OCI-LY3 (cell line): ENCODE measurements at regions not wholly inside any gene's neighbourhood (a gene's known extent, or its start where the extent isn't known, plus 50 kb on each side); places are given as distances from the start of the nearest gene placed in this dataset.

Experiments used
- H2AFZ ChIP-seq: fragments of 200-600, 300-600 bp; shearing (Covaris generic); 2 replicates; pipeline ENCODE4 v1.6.0; 2014; ENCODE audit warnings: antibody characterized with exemption, low read depth, low read length
- H3K27ac ChIP-seq: fragments of 200-600, 300-600 bp; sonication (generic); 2 replicates; pipeline ENCODE4 v1.5.1; 2014; ENCODE audit warnings: mild to moderate bottlenecking, low read length, moderate library complexity, mixed read lengths
- H3K27me3 ChIP-seq: fragments of 200-600, 300-600 bp; sonication (generic); 2 replicates; pipeline ENCODE4 v1.6.1; 2014; ENCODE audit warnings: low read depth, low read length, mixed read lengths
- H3K36me3 ChIP-seq: fragments of 200-600, 300-600 bp; sonication (generic); replicated peaks from 2 replicates; pipeline ENCODE3; 2014; ENCODE audit warnings: low read depth, low read length, mixed read lengths
- H3K4me1 ChIP-seq: fragments of 300-600, 200-600 bp; sonication (generic); 2 replicates; pipeline ENCODE4 v1.6.1; 2014; ENCODE audit warnings: low read length, mixed read lengths
- H3K4me2 ChIP-seq: fragments of 200-600, 300-600 bp; sonication (generic); 2 replicates; pipeline ENCODE4 v1.6.1; 2014; ENCODE audit warnings: low read length, mixed read lengths
- H3K4me3 ChIP-seq: fragments of 300-600, 200-600 bp; sonication (generic); 2 replicates; pipeline ENCODE4 v1.5.1; 2014; ENCODE audit warnings: antibody characterized with exemption, mild to moderate bottlenecking, low read length, moderate library complexity
- H3K79me2 ChIP-seq: fragments of 300-600, 200-600 bp; shearing (Covaris generic); 2 replicates; pipeline ENCODE4 v1.6.1; 2014; ENCODE audit warnings: mild to moderate bottlenecking, low read length, mixed read lengths
- H3K9ac ChIP-seq: fragments of 300-600, 200-600 bp; shearing (Covaris generic); 2 replicates; pipeline ENCODE4 v1.6.0; 2014; ENCODE audit warnings: mild to moderate bottlenecking, low read length, moderate library complexity
- H3K9me3 ChIP-seq: fragments of 200-600, 300-600 bp; shearing (Covaris generic); 2 replicates; pipeline ENCODE4 v1.6.1; 2014; ENCODE audit warnings: low read length, mixed read lengths; ENCODE audit not compliant: insufficient read depth
- H4K20me1 ChIP-seq: fragments of 200-600, 300-600 bp; sonication (generic); 2 replicates; pipeline ENCODE4 v1.6.1; 2016; ENCODE audit warnings: low read length, mixed read lengths; ENCODE audit not compliant: insufficient read depth
- EZH2phosphoT487 ChIP-seq: fragments of 200-600 bp; shearing (Covaris generic); IDR thresholded peaks from 2 replicates; pipeline ENCODE4 v1.6.1; 2018; ENCODE audit warnings: antibody characterized with exemption, mixed run types, low read depth
- TF ChIP-seq, protein P1 (sequence below): fragments of 200-600, 300-600 bp; sonication (generic); IDR thresholded peaks from 2 replicates; pipeline ENCODE4 v1.5.1; 2014; ENCODE audit warnings: antibody characterized with exemption, low read length, low read depth

GRCh38 chr12:107478881-107479280, 206.7 kb upstream of the PWP1 start:
- Histone ChIP-seq H3K27me3 (peaks cover 56% of the 10 kb centered on the region), H3K4me3 (no peak overlapping the region), H3K4me2 (no peak overlapping the region), H3K9me3 (no peaks in the 10 kb centered on the region), H3K9ac (no peak overlapping the region), H3K27ac (no peak overlapping the region), H4K20me1 (no peaks in the 10 kb centered on the region), H3K4me1 (no peaks in the 10 kb centered on the region), H3K79me2 (no peaks in the 10 kb centered on the region), H3K36me3 (no peaks in the 10 kb centered on the region), H2AFZ (no peak overlapping the region)
- TF ChIP-seq, protein P1, sequence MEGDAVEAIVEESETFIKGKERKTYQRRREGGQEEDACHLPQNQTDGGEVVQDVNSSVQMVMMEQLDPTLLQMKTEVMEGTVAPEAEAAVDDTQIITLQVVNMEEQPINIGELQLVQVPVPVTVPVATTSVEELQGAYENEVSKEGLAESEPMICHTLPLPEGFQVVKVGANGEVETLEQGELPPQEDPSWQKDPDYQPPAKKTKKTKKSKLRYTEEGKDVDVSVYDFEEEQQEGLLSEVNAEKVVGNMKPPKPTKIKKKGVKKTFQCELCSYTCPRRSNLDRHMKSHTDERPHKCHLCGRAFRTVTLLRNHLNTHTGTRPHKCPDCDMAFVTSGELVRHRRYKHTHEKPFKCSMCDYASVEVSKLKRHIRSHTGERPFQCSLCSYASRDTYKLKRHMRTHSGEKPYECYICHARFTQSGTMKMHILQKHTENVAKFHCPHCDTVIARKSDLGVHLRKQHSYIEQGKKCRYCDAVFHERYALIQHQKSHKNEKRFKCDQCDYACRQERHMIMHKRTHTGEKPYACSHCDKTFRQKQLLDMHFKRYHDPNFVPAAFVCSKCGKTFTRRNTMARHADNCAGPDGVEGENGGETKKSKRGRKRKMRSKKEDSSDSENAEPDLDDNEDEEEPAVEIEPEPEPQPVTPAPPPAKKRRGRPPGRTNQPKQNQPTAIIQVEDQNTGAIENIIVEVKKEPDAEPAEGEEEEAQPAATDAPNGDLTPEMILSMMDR: no peak
- TF ChIP-seq EZH2phosphoT487: no peak

- H3K4me3 ChIP-seq: no peak overlapping the region
- H3K9ac ChIP-seq: no peak overlapping the region
- H3K27ac ChIP-seq: no peak overlapping the region
- H3K36me3 ChIP-seq: no peaks in the 10 kb centered on the region
- no peaks in the 10 kb centered on the region for H3K9me3 ChIP-seq
- TF ChIP-seq EZH2phosphoT487: no peak
- TF ChIP-seq, protein P1: no peak
- H3K4me2 ChIP-seq: no peak overlapping the region
- no peak overlapping the region for H2AFZ ChIP-seq
- H4K20me1 ChIP-seq: no peaks in the 10 kb centered on the region
- no peaks in the 10 kb centered on the region for H3K4me1 ChIP-seq
- H3K27me3 ChIP-seq: peaks cover 54% of the 10 kb centered on the region
- H3K79me2 ChIP-seq: no peaks in the 10 kb centered on the region
These were observed 204.6 kb upstream of the PWP1 start for GRCh38 chr12:107480836-107481608.

GRCh38 chr12:107484230-107484629, 201.4 kb upstream of the PWP1 start:
- Histone ChIP-seq H3K9me3 (no peaks in the 10 kb centered on the region), H4K20me1 (no peaks in the 10 kb centered on the region), H3K4me2 (no peak overlapping the region), H3K4me1 (no peaks in the 10 kb centered on the region), H3K4me3 (no peak overlapping the region), H3K36me3 (no peaks in the 10 kb centered on the region), H3K27me3 (peaks cover 35% of the 10 kb centered on the region), H3K9ac (no peak overlapping the region), H2AFZ (no peak overlapping the region), H3K27ac (no peak overlapping the region), H3K79me2 (no peaks in the 10 kb centered on the region)
- TF ChIP-seq, protein P1: no peak
- no peak for TF ChIP-seq EZH2phosphoT487

- H2AFZ ChIP-seq: no peak overlapping the region
- no peak overlapping the region for H3K27ac ChIP-seq
These were observed 200.7 kb upstream of the PWP1 start for GRCh38 chr12:107484941-107485340.

More at GRCh38 chr12:107484941-107485340, 200.7 kb upstream of the PWP1 start:
- Histone ChIP-seq H3K27me3 (peaks cover 28% of the 10 kb centered on the region), H3K4me2 (no peak overlapping the region), H3K36me3 (no peaks in the 10 kb centered on the region), H4K20me1 (no peaks in the 10 kb centered on the region), H3K9me3 (no peaks in the 10 kb centered on the region), H3K9ac (no peak overlapping the region), H3K4me3 (no peak overlapping the region), H3K4me1 (no peaks in the 10 kb centered on the region), H3K79me2 (no peaks in the 10 kb centered on the region)
- TF ChIP-seq, protein P1: no peak
- no peak for TF ChIP-seq EZH2phosphoT487
